ENCODE measurements at regions not wholly inside any gene's neighbourhood (a gene's known extent, or its start where the extent isn't known, plus 50 kb on each side); places are given as distances from the start of the nearest gene placed in this dataset.

DNA sequence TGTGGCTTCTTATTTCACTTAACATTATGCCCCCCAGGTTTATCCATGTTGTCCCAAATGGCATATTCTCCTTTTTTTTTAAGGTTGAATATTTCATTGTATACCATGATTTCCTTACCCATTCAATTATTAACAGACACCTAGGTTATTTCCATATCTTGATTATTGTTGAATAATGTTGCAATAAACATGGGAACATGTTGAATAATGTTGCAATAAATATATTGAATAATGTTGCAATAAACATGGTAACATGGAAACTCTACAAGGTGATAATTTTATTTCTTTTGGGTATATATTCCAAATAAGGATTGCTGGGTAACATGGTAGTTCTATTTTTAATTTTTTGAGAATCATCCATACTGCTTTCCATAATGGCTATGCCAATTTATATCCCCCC lies 648.1 kb downstream of the MMUT start:
- TF ChIP-seq EZH2phosphoT487 (IDR thresholded peaks at IDR 0.05; ENCODE audit: insufficient read depth, low read depth) = no peak
- no peak for TF ChIP-seq EZH2 (IDR thresholded peaks at IDR 0.05; ENCODE audit: insufficient read depth, poor library complexity, severe bottlenecking)

Measured in GM23248 (cell line).